Loucy (cell line): ENCODE measurements at regions not wholly inside any gene's neighbourhood (a gene's known extent, or its start where the extent isn't known, plus 50 kb on each side); places are given as distances from the start of the nearest gene placed in this dataset.
A peak's percentile ranks its signal among the peaks of the same experiment; 100 is the strongest.

Experiments used
- H2AFZ ChIP-seq: fragments of 200-600 bp; sonication (generic); 2 replicates; pipeline ENCODE4 v1.6.0; 2016; ENCODE audit warnings: antibody characterized with exemption, mild to moderate bottlenecking, low read length, moderate library complexity
- H3F3A ChIP-seq: fragments of 200-600 bp; 2 replicates; pipeline ENCODE4 v1.6.0; 2016; ENCODE audit warnings: antibody characterized with exemption, low read depth, mild to moderate bottlenecking
- H3K27me3 ChIP-seq: fragments of 200-600 bp; sonication (generic); 2 replicates; pipeline ENCODE4 v1.6.1; 2014; ENCODE audit warnings: low read length, mild to moderate bottlenecking; ENCODE audit not compliant: insufficient read depth, poor library complexity, severe bottlenecking
- H3K36me3 ChIP-seq: fragments of 200-600 bp; sonication (generic); 2 replicates; pipeline ENCODE4 v1.6.1; 2016; ENCODE audit warnings: low read length; ENCODE audit not compliant: insufficient read depth
- H3K4me1 ChIP-seq: fragments of 200-600 bp; sonication (generic); 2 replicates; pipeline ENCODE4 v1.5.1; 2014; ENCODE audit warnings: low read length, mild to moderate bottlenecking; ENCODE audit not compliant: insufficient read depth, poor library complexity, severe bottlenecking
- H3K4me2 ChIP-seq: fragments of 200-600 bp; sonication (generic); 2 replicates; pipeline ENCODE4 v1.6.0; 2014; ENCODE audit warnings: antibody characterized with exemption, low read length, low read depth, mild to moderate bottlenecking; ENCODE audit not compliant: poor library complexity, severe bottlenecking
- H3K4me3 ChIP-seq: fragments of 200-600 bp; sonication (generic); 2 replicates; pipeline ENCODE4 v1.5.1; 2014; ENCODE audit warnings: low read length, mild to moderate bottlenecking, mixed read lengths; ENCODE audit not compliant: poor library complexity, severe bottlenecking
- H3K79me2 ChIP-seq: fragments of 200-600 bp; sonication (generic); 2 replicates; pipeline ENCODE4 v1.6.1; 2014; ENCODE audit warnings: low read length; ENCODE audit not compliant: insufficient read depth
- H3K9ac ChIP-seq: fragments of 200-600 bp; sonication (generic); 2 replicates; pipeline ENCODE4 v1.6.0; 2014; ENCODE audit warnings: mild to moderate bottlenecking, low read depth, low read length, moderate library complexity; ENCODE audit not compliant: poor library complexity, severe bottlenecking
- H3K9me2 ChIP-seq: fragments of 200-600 bp; sonication (generic); replicated peaks from 2 replicates; pipeline ENCODE4 v1.6.1; 2016; ENCODE audit warnings: low read depth, low read length, mixed read lengths
- H3K9me3 ChIP-seq: fragments of 200-600 bp; sonication (generic); 2 replicates; pipeline ENCODE4 v1.6.1; 2014; ENCODE audit warnings: mild to moderate bottlenecking, antibody characterized with exemption, low read length, low read depth; ENCODE audit not compliant: insufficient read depth
- H4K20me1 ChIP-seq: fragments of 200-600 bp; sonication (generic); 2 replicates; pipeline ENCODE4 v1.6.0; 2014; ENCODE audit warnings: antibody characterized with exemption, low read length, mild to moderate bottlenecking; ENCODE audit not compliant: insufficient read depth, poor library complexity, severe bottlenecking
- EZH2phosphoT487 ChIP-seq: fragments of 200-600 bp; IDR thresholded peaks from 2 replicates; pipeline ENCODE4 v1.6.1; 2018; ENCODE audit warnings: antibody characterized with exemption, mild to moderate bottlenecking, moderate library complexity, borderline replicate concordance
- TF ChIP-seq, protein P1 (sequence below): fragments of 200-600 bp; sonication (generic); conservative IDR thresholded peaks from 2 replicates; pipeline ENCODE4 v1.5.1; 2014; ENCODE audit warnings: mild to moderate bottlenecking, antibody characterized with exemption, low read length

GRCh38 chr1:96967311-96967710 lies 245.7 kb downstream of the PTBP2 start:
- no peak overlapping the region for H3K4me2 ChIP-seq
- no peaks in the 10 kb centered on the region for H3K36me3 ChIP-seq
- no peaks in the 10 kb centered on the region for H4K20me1 ChIP-seq
- TF ChIP-seq, protein P1, sequence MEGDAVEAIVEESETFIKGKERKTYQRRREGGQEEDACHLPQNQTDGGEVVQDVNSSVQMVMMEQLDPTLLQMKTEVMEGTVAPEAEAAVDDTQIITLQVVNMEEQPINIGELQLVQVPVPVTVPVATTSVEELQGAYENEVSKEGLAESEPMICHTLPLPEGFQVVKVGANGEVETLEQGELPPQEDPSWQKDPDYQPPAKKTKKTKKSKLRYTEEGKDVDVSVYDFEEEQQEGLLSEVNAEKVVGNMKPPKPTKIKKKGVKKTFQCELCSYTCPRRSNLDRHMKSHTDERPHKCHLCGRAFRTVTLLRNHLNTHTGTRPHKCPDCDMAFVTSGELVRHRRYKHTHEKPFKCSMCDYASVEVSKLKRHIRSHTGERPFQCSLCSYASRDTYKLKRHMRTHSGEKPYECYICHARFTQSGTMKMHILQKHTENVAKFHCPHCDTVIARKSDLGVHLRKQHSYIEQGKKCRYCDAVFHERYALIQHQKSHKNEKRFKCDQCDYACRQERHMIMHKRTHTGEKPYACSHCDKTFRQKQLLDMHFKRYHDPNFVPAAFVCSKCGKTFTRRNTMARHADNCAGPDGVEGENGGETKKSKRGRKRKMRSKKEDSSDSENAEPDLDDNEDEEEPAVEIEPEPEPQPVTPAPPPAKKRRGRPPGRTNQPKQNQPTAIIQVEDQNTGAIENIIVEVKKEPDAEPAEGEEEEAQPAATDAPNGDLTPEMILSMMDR = no peak
- no peaks in the 10 kb centered on the region for H3K9me3 ChIP-seq
- H3K79me2 ChIP-seq = no peaks in the 10 kb centered on the region
- no peak overlapping the region for H2AFZ ChIP-seq
- H3K27me3 ChIP-seq = no peaks in the 10 kb centered on the region
- no peaks in the 10 kb centered on the region for H3F3A ChIP-seq
- no peak overlapping the region for H3K9ac ChIP-seq
- no peaks in the 10 kb centered on the region for H3K9me2 ChIP-seq
- no peaks in the 10 kb centered on the region for H3K4me1 ChIP-seq
- no peak overlapping the region for H3K4me3 ChIP-seq

DNA sequence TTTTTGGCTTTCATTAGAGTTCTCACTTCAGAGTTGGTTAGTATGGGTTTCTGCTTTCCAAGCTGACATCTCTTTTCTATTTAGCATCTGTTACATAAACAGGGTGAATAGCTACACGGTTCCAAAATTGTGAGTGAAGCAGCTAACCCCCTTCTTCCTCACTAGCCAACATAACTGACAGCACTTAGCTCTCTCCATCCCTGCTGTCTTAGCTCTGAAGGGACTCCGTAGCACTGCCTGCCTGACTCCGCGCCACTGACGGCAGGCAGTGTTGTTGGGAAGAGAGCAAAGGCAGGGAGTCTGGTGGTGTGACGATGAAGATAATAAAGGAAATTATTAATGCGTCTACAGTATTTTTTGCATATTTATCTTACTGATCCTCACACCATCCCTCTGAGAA lies 247.0 kb downstream of the PTBP2 start:
- no peaks in the 10 kb centered on the region for H3K36me3 ChIP-seq
- H3K27me3 ChIP-seq = no peaks in the 10 kb centered on the region
- H3K4me3 ChIP-seq = no peak overlapping the region
- no peak overlapping the region for H3K9ac ChIP-seq
- TF ChIP-seq EZH2phosphoT487 = no peak
- TF ChIP-seq, protein P1 = no peak
- no peaks in the 10 kb centered on the region for H3K4me1 ChIP-seq
- no peaks in the 10 kb centered on the region for H3K9me2 ChIP-seq
- H3K9me3 ChIP-seq = no peaks in the 10 kb centered on the region
- no peaks in the 10 kb centered on the region for H4K20me1 ChIP-seq
- H2AFZ ChIP-seq = 0 out of 2 replicates have a peak overlapping the region, but pooled peaks have one; percentile 19
- no peak overlapping the region for H3K4me2 ChIP-seq
- no peaks in the 10 kb centered on the region for H3K79me2 ChIP-seq
- H3F3A ChIP-seq = no peaks in the 10 kb centered on the region

GRCh38 chr1:96968983-96969382 lies 247.4 kb downstream of the PTBP2 start:
- H3K9me3 ChIP-seq = no peaks in the 10 kb centered on the region
- H3K27me3 ChIP-seq = no peaks in the 10 kb centered on the region
- no peaks in the 10 kb centered on the region for H3K36me3 ChIP-seq
- no peak for TF ChIP-seq EZH2phosphoT487
- TF ChIP-seq, protein P1 = no peak
- no peaks in the 10 kb centered on the region for H3F3A ChIP-seq
- no peaks in the 10 kb centered on the region for H3K4me1 ChIP-seq
- no peaks in the 10 kb centered on the region for H3K79me2 ChIP-seq
- no peaks in the 10 kb centered on the region for H3K9me2 ChIP-seq
- no peak overlapping the region for H3K4me3 ChIP-seq
- H2AFZ ChIP-seq = no peak overlapping the region
- no peaks in the 10 kb centered on the region for H4K20me1 ChIP-seq
- no peak overlapping the region for H3K4me2 ChIP-seq
- H3K9ac ChIP-seq = no peak overlapping the region
